HCT116 (cell line): ENCODE measurements at regions not wholly inside any gene's neighbourhood (a gene's known extent, or its start where the extent isn't known, plus 50 kb on each side); places are given as distances from the start of the nearest gene placed in this dataset.

Experiments used
- ATAC-seq: fragments of 200-7000 bp; cut with Tn5 transposase; 2 replicates; pipeline ENCODE4 v1.9.1; 2020; ENCODE audit warnings: mild to moderate bottlenecking, moderate library complexity
- BruUV-seq: library from RNA; stranded (reverse); fragments of 400-500 nt; replicated peaks from 2 replicates; lab custom pipeline; 2021; lab: Mats Ljungman, UMichigan
- CTCF ChIA-PET: fragments of 300-600 bp; sonication (Branson Sonifier 250); formaldehyde crosslinking; loops from one replicate; lab custom pipeline; 2021; ENCODE audit warnings: antibody characterized with exemption; lab: Charles Lee
- POLR2A ChIA-PET: fragments of 300-600, 350-600 bp; sonication (Branson Sonifier 250); formaldehyde crosslinking; loops from one replicate; lab custom pipeline; 2021; ENCODE audit warnings: antibody characterized with exemption; lab: Charles Lee
- RAD21 ChIA-PET, 2 experiments: fragments of 300-600 bp; sonication (Branson Sonifier 250); formaldehyde crosslinking; loops; one replicate each; lab custom pipeline; 2023; ENCODE audit warnings: low total read pairs in 2 of 2; ENCODE audit not compliant: uncharacterized antibody in 2 of 2, unreplicated experiment in 2 of 2, low non-redundant PET in 1 of 2; lab: Charles Lee
- DNase-seq: peaks from one replicate; pipeline ENCODE4 v3.0.0-alpha.2; 2010; ENCODE audit warnings: low read depth, low spot score
- H2AFZ ChIP-seq: fragments of 200-600 bp; shearing (Covaris generic), sonication (generic); 2 replicates; pipeline ENCODE4 v1.6.1; 2017; ENCODE audit warnings: low read depth, mixed run types, mixed read lengths, antibody characterized with exemption, low read length; ENCODE audit not compliant: poor library complexity, severe bottlenecking
- H3K27ac ChIP-seq: 2 replicates; pipeline ENCODE4 v1.5.1; 2012; ENCODE audit warnings: low read depth, low read length
- H3K27me3 ChIP-seq: fragments of 200-600 bp; sonication (generic); 2 replicates; pipeline ENCODE4 v1.6.1; 2016; ENCODE audit warnings: mixed run types, low read length, mixed read lengths; ENCODE audit not compliant: insufficient read depth
- H3K36me3 ChIP-seq, 2 experiments: fragments of 200-500 bp in 1 of 2; fragments of 200-600 bp in 1 of 2; sonication (Bioruptor generic) in 1 of 2; sonication (generic) in 1 of 2; 2 replicates each; pipeline versions ENCODE4 v1.5.1 to v1.6.1; 2014 to 2016; ENCODE audit warnings: low read length in 2 of 2, inconsistent platforms in 1 of 2, mixed read lengths in 1 of 2, mixed run types in 1 of 2; ENCODE audit not compliant: insufficient read depth in 2 of 2, control insufficient read depth in 1 of 2
- H3K4me1 ChIP-seq, 2 experiments: fragments of 200-600 bp in 1 of 2; sonication (generic) in 1 of 2; 2 replicates each; pipeline versions ENCODE4 v1.5.1 to v1.6.1; 2012 to 2017; ENCODE audit warnings: low read length in 2 of 2, inconsistent platforms in 1 of 2, mild to moderate bottlenecking in 1 of 2, mixed read lengths in 1 of 2, mixed run types in 1 of 2, moderate library complexity in 1 of 2; ENCODE audit not compliant: insufficient read depth in 2 of 2, control insufficient read depth in 1 of 2
- H3K4me2 ChIP-seq: fragments of 200-600 bp; sonication (generic); 2 replicates; pipeline ENCODE4 v1.6.1; 2017; ENCODE audit warnings: mixed run types, low read length, mixed read lengths
- H3K4me3 ChIP-seq, 2 experiments: fragments of 200-600 bp in 1 of 2; sonication (generic) in 1 of 2; replicated peaks in 1 of 2; 2 replicates each; pipeline ENCODE4 v1.5.1; 2011 to 2016; ENCODE audit warnings: low read length in 2 of 2, control low read depth in 1 of 2, low read depth in 1 of 2, mild to moderate bottlenecking in 1 of 2, mixed read lengths in 1 of 2, mixed run types in 1 of 2
- H3K79me2 ChIP-seq: fragments of 200-600 bp; sonication (generic); 2 replicates; pipeline ENCODE4 v1.6.1; 2017; ENCODE audit warnings: mild to moderate bottlenecking, mixed run types, low read length, moderate library complexity, mixed read lengths; ENCODE audit not compliant: insufficient read depth
- H3K9ac ChIP-seq: fragments of 200-600 bp; sonication (generic); 2 replicates; pipeline ENCODE4 v1.6.1; 2016; ENCODE audit warnings: low read length, mixed read lengths
- H3K9me2 ChIP-seq: fragments of 200-600 bp; sonication (generic), shearing (Covaris generic); 2 replicates; pipeline ENCODE4 v1.6.1; 2017; ENCODE audit warnings: mixed run types, mild to moderate bottlenecking, moderate library complexity; ENCODE audit not compliant: insufficient read depth
- H3K9me3 ChIP-seq, 2 experiments: fragments of 200-500 bp in 1 of 2; fragments of 200-600 bp in 1 of 2; sonication (Bioruptor generic) in 1 of 2; sonication (generic) in 1 of 2; 2 replicates each; pipeline ENCODE4 v1.6.1; 2014 to 2017; ENCODE audit warnings: low read length in 2 of 2, mixed read lengths in 2 of 2, inconsistent platforms in 1 of 2, low read depth in 1 of 2, mild to moderate bottlenecking in 1 of 2, mixed run types in 1 of 2, moderate library complexity in 1 of 2; ENCODE audit not compliant: control insufficient read depth in 1 of 2, insufficient read depth in 1 of 2
- H4K20me1 ChIP-seq: fragments of 200-600 bp; sonication (generic), shearing (Covaris generic); 2 replicates; pipeline ENCODE4 v1.6.1; 2017; ENCODE audit warnings: mixed run types, mild to moderate bottlenecking, moderate library complexity; ENCODE audit not compliant: insufficient read depth
- ATF3 ChIP-seq: IDR thresholded peaks from 2 replicates; pipeline ENCODE4 v1.6.1; 2012
- CBX3 ChIP-seq: IDR thresholded peaks from 2 replicates; pipeline ENCODE4 v1.6.1; 2012; ENCODE audit warnings: low read depth
- CEBPB ChIP-seq: IDR thresholded peaks from 2 replicates; pipeline ENCODE4 v1.6.1; 2012; ENCODE audit warnings: low read depth
- CTCF ChIP-seq, 3 experiments: fragments of 200-600 bp in 1 of 3; sonication (generic) in 1 of 3; IDR thresholded peaks in 2 of 3; conservative IDR thresholded peaks in 1 of 3; 2 replicates each; pipeline ENCODE4 v1.5.1; 2012 to 2017; ENCODE audit warnings: low read depth in 2 of 3, low read length in 2 of 3, antibody characterized with exemption in 1 of 3, borderline replicate concordance in 1 of 3, control low read depth in 1 of 3, mild to moderate bottlenecking in 1 of 3, mixed read lengths in 1 of 3, mixed run types in 1 of 3, moderate library complexity in 1 of 3; ENCODE audit not compliant: insufficient read depth in 1 of 3
- EGR1 ChIP-seq: IDR thresholded peaks from 2 replicates; pipeline ENCODE4 v1.6.1; 2012; ENCODE audit warnings: low read depth
- ELF1 ChIP-seq: IDR thresholded peaks from 2 replicates; pipeline ENCODE4 v1.6.1; 2012; ENCODE audit warnings: low read depth, borderline replicate concordance
- EZH2 ChIP-seq: fragments of 200-600 bp; sonication (generic); IDR thresholded peaks from 2 replicates; pipeline ENCODE4 v1.6.1; 2017; ENCODE audit warnings: antibody characterized with exemption, mixed run types
- EZH2phosphoT487 ChIP-seq: fragments of 200-600 bp; IDR thresholded peaks from 2 replicates; pipeline ENCODE4 v1.6.1; 2018; ENCODE audit warnings: antibody characterized with exemption, borderline replicate concordance
- FOSL1 ChIP-seq: IDR thresholded peaks from 2 replicates; pipeline ENCODE4 v1.6.1; 2012; ENCODE audit warnings: low read depth
- JUND ChIP-seq: IDR thresholded peaks from 2 replicates; pipeline ENCODE4 v1.6.1; 2012
- MAX ChIP-seq: IDR thresholded peaks from 2 replicates; pipeline ENCODE4 v1.6.1; 2012
- POLR2A ChIP-seq: IDR thresholded peaks from 2 replicates; pipeline ENCODE4 v1.7.0; 2011; ENCODE audit warnings: borderline replicate concordance; ENCODE audit not compliant: insufficient read depth, insufficient read length; ENCODE audit errors: extremely low read depth
- SIN3A ChIP-seq: IDR thresholded peaks from 2 replicates; pipeline ENCODE4 v1.6.1; 2012; ENCODE audit warnings: low read depth
- SRF ChIP-seq: IDR thresholded peaks from 2 replicates; pipeline ENCODE4 v1.6.1; 2012; ENCODE audit warnings: low read depth
- YY1 ChIP-seq: IDR thresholded peaks from 2 replicates; pipeline ENCODE4 v1.6.1; 2011; ENCODE audit warnings: low read length, low read depth, moderate library complexity, mild to moderate bottlenecking; ENCODE audit not compliant: insufficient replicate concordance; ENCODE audit errors: extremely low read depth
- ZBTB33 ChIP-seq: IDR thresholded peaks from 2 replicates; pipeline ENCODE4 v1.6.1; 2011; ENCODE audit warnings: mild to moderate bottlenecking, low read length, moderate library complexity; ENCODE audit not compliant: insufficient replicate concordance; ENCODE audit errors: extremely low read depth
- ZNF274 ChIP-seq: fragments of 200-500 bp; sonication (Bioruptor generic); IDR thresholded peaks from 2 replicates; pipeline ENCODE4 v1.6.1; 2014; ENCODE audit warnings: mild to moderate bottlenecking, low read depth, low read length, inconsistent platforms
- intact Hi-C: fragments of 100-400 bp; cut with micrococcal nuclease; formaldehyde crosslinking; loops from 2 replicates; pipeline ENCODE4 v1.10.0; 2022

- no peaks in the 10 kb centered on the region for H4K20me1 ChIP-seq
- ChIA-PET RAD21 (no interaction called here), CTCF (no interaction called here), POLR2A (no interaction called here)
- H3K4me3 ChIP-seq: no peak overlapping the region
- no peaks in the 10 kb centered on the region for H3K9me2 ChIP-seq
- no peaks in the 10 kb centered on the region for H3K27me3 ChIP-seq
- no peak for ATAC-seq
- BruUV-seq: no TSS peak
- H3K27ac ChIP-seq: no peak overlapping the region
- no peaks in the 10 kb centered on the region for H3K9me3 ChIP-seq
- H3K36me3 ChIP-seq: no peaks in the 10 kb centered on the region
- H3K79me2 ChIP-seq: no peaks in the 10 kb centered on the region
- H3K4me1 ChIP-seq: no peaks in the 10 kb centered on the region
- no peak for DNase-seq
- TF ChIP-seq CEBPB: no peak
- no peak for TF ChIP-seq SIN3A
- no peak for TF ChIP-seq EGR1
- TF ChIP-seq JUND: no peak
- no peak for TF ChIP-seq FOSL1
- no peak for TF ChIP-seq EZH2
- TF ChIP-seq CTCF (IDR thresholded peaks at IDR 0.05 in 2 of 3, conservative IDR thresholded peaks at IDR 0.05 in 1 of 3; ENCODE audit: borderline replicate concordance in 1 of 3, insufficient read depth in 1 of 3, low read depth in 2 of 3, low read length in 2 of 3): no peak
- TF ChIP-seq SRF: no peak
- no peak for TF ChIP-seq YY1
- no peak for TF ChIP-seq CBX3
- TF ChIP-seq POLR2A: no peak
- TF ChIP-seq, all 23 proteins: peak for 0
- intact Hi-C loops: no loop called here
- H2AFZ ChIP-seq: no peak overlapping the region
- no peak overlapping the region for H3K9ac ChIP-seq
- H3K4me2 ChIP-seq: no peak overlapping the region
Measured at GRCh38 chr5:32961059-32961415, 249.9 kb downstream of the NPR3 start.

- TF ChIP-seq ZBTB33 (no peak), ATF3 (no peak), EZH2phosphoT487 (no peak), MAX (no peak), EZH2 (no peak), CBX3 (no peak), ZNF274 (no peak), ELF1 (no peak), FOSL1 (no peak), SIN3A (no peak), EGR1 (no peak)
- no peak overlapping the region for H3K4me3 ChIP-seq
- ChIA-PET RAD21 (no interaction called here), CTCF (no interaction called here), POLR2A (no interaction called here)
- H3K9me3 ChIP-seq: no peaks in the 10 kb centered on the region
- BruUV-seq: no TSS peak
- DNase-seq (no peak), ATAC-seq (no peak)
- intact Hi-C loops: no loop called here
- no peaks in the 10 kb centered on the region for H3K9me2 ChIP-seq
- H3K27me3 ChIP-seq: no peaks in the 10 kb centered on the region
- no peaks in the 10 kb centered on the region for H4K20me1 ChIP-seq
- no peak overlapping the region for H2AFZ ChIP-seq
- H3K36me3 ChIP-seq: no peaks in the 10 kb centered on the region
- H3K9ac ChIP-seq: no peak overlapping the region
- no peak overlapping the region for H3K27ac ChIP-seq
- H3K4me2 ChIP-seq: no peak overlapping the region
- H3K79me2 ChIP-seq: no peaks in the 10 kb centered on the region
- no peaks in the 10 kb centered on the region for H3K4me1 ChIP-seq
Measured at GRCh38 chr5:32964261-32964660, 253.1 kb downstream of the NPR3 start.
